ENCODE measurements at regions not wholly inside any gene's neighbourhood (a gene's known extent, or its start where the extent isn't known, plus 50 kb on each side); places are given as distances from the start of the nearest gene placed in this dataset.

- no peak for DNase-seq (ENCODE audit: low spot score)
- H3K9me3 ChIP-seq (replicated peaks in 1 of 2; ENCODE audit: control insufficient read depth in 2 of 2, insufficient read depth in 1 of 2, low read depth in 1 of 2, low read length in 2 of 2) = no peaks in the 10 kb centered on the region
These were observed 70.3 kb upstream of the NANOS1 start for GRCh38 chr10:118958984-118959925.

DNA sequence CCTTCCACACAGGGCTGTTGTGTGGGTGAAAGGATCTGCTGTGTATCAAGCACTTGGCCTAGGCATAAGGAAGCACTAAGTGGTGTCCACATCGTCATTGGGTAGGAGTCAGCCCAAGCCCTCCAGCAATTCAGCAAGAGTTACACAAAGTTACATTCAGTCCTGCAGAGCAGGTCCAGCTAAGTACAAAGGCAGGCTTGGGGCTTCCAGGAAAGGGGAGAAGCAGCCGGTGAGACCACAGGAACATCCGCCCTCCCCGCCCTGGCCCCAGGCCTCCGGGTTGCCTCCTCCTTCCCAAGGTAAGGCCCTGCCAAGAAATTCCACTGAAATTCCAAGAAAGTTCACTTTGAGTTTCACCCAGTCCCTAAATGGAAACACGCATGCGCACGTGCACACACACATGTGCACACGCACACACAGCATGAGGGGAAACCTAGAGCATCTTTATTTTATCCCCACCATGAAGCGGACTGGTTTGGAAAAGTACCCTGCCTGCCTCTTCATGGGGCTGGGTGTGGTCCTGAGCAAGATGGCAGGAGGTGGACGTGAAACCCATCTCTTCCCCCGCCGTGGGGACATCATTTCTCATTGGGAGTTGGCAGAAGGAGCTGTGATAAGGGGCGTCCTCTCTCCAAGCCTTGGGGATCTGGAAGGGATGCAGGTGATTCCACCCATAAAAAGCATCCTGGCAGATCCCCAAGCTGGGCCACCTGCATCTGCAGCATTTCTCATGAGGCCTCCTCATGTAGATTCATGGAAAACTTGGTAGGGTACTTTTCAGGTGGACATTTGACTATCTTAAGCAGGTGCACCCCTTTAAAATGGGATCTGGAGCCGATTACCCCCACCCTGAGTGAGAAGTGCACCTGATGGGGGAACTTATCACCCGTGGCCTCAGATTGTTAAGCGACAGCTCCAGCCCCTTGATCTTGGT, 69.1 kb upstream of the NANOS1 start:
- H2AK5ac ChIP-seq (ENCODE audit: low read depth, low read length) = peak overlapping the region; percentile 67
- WGBS, 2 donors (ENCODE audit: extremely low coverage in 2 of 2, insufficient read length in 2 of 2, insufficient replicate concordance in 1 of 2) = no CpG with 5 or more reads among the region's 17 CpGs
- no peak overlapping the region for H3K14ac ChIP-seq (ENCODE audit: low read length)

More at GRCh38 chr10:118958984-118959925, 70.3 kb upstream of the NANOS1 start:
- no peaks in the 10 kb centered on the region for H3K79me1 ChIP-seq (ENCODE audit: low read depth, low read length)
- H3K4ac ChIP-seq (ENCODE audit: low read length) = peak overlapping the region; percentile 69
- no peak overlapping the region for H3K14ac ChIP-seq (ENCODE audit: low read length)
- no peak overlapping the region for H2AFZ ChIP-seq (ENCODE audit: low read length)
- no peak overlapping the region for H2BK120ac ChIP-seq (ENCODE audit: low read depth, low read length)
- no peaks in the 10 kb centered on the region for H3K27me3 ChIP-seq (ENCODE audit: control insufficient read depth in 3 of 3, insufficient read depth in 3 of 3, low read depth in 1 of 3, low read length in 3 of 3)
- peaks cover 0 to 7% of the 10 kb centered on the region in 2 donors for H3K4me1 ChIP-seq (ENCODE audit: control insufficient read depth in 2 of 2, insufficient read depth in 1 of 2, low read depth in 1 of 2, low read length in 2 of 2)
- no peak overlapping the region for H3K4me3 ChIP-seq (ENCODE audit: low read length in 2 of 2)
- H2BK5ac ChIP-seq (ENCODE audit: low read length) = no peak overlapping the region
- no peak overlapping the region for H2BK15ac ChIP-seq (ENCODE audit: low read length)
- H2BK12ac ChIP-seq (ENCODE audit: low read length) = peak overlapping the region; percentile 23
- H3K23ac ChIP-seq (ENCODE audit: low read depth, low read length, poor library complexity) = no peak overlapping the region
- no peak overlapping the region for H4K91ac ChIP-seq (ENCODE audit: low read depth, low read length, poor library complexity)
- H4K8ac ChIP-seq (ENCODE audit: low read depth, low read length) = no peak overlapping the region
- H3K18ac ChIP-seq (ENCODE audit: low read length) = peak overlapping the region; percentile 45
- H3K4me2 ChIP-seq (ENCODE audit: insufficient read depth, low read length, poor library complexity, severe bottlenecking) = no peak overlapping the region
- H3K36me3 ChIP-seq (replicated peaks in 1 of 2; ENCODE audit: control insufficient read depth in 2 of 2, insufficient read depth in 2 of 2, low read length in 2 of 2) = no peaks in the 10 kb centered on the region
- H3K9ac ChIP-seq (ENCODE audit: low read depth, low read length, poor library complexity) = no peak overlapping the region
- no CpG with 5 or more reads among the region's 10 CpGs for WGBS, 2 donors (ENCODE audit: extremely low coverage in 2 of 2, insufficient read length in 2 of 2, insufficient replicate concordance in 1 of 2)
- no peak overlapping the region for H3K27ac ChIP-seq (replicated peaks; ENCODE audit: low read length)
- no peak overlapping the region for H2AK5ac ChIP-seq (ENCODE audit: low read depth, low read length)

GRCh38 chr10:118961436-118961835, 68.1 kb upstream of the NANOS1 start:
- Histone ChIP-seq H2BK120ac (ENCODE audit: low read depth, low read length) (no peak overlapping the region), H2BK12ac (ENCODE audit: low read length) (no peak overlapping the region), H3K18ac (ENCODE audit: low read length) (no peak overlapping the region), H3K4me3 (ENCODE audit: low read length in 2 of 2) (no peak overlapping the region), H3K27me3 (ENCODE audit: control insufficient read depth in 3 of 3, insufficient read depth in 3 of 3, low read depth in 1 of 3, low read length in 3 of 3) (peaks cover 0 to 9% (median 0%) of the 10 kb centered on the region in 3 experiments), H3K4ac (ENCODE audit: low read length) (no peak overlapping the region), H2BK15ac (ENCODE audit: low read length) (no peak overlapping the region), H2AFZ (ENCODE audit: low read length) (no peak overlapping the region), H3K36me3 (replicated peaks in 1 of 2; ENCODE audit: control insufficient read depth in 2 of 2, insufficient read depth in 2 of 2, low read length in 2 of 2) (no peaks in the 10 kb centered on the region), H3K79me1 (ENCODE audit: low read depth, low read length) (no peaks in the 10 kb centered on the region), H2AK5ac (ENCODE audit: low read depth, low read length) (no peak overlapping the region), H4K91ac (ENCODE audit: low read depth, low read length, poor library complexity) (no peak overlapping the region), H3K4me1 (ENCODE audit: control insufficient read depth in 2 of 2, insufficient read depth in 1 of 2, low read depth in 1 of 2, low read length in 2 of 2) (peaks cover 0 to 14% of the 10 kb centered on the region in 2 donors), H3K23ac (ENCODE audit: low read depth, low read length, poor library complexity) (no peak overlapping the region), H3K14ac (ENCODE audit: low read length) (no peak overlapping the region), H4K8ac (ENCODE audit: low read depth, low read length) (no peak overlapping the region), H3K27ac (replicated peaks; ENCODE audit: low read length) (no peak overlapping the region), H2BK5ac (ENCODE audit: low read length) (no peak overlapping the region), H3K9me3 (replicated peaks in 1 of 2; ENCODE audit: control insufficient read depth in 2 of 2, insufficient read depth in 1 of 2, low read depth in 1 of 2, low read length in 2 of 2) (no peaks in the 10 kb centered on the region), H3K4me2 (ENCODE audit: insufficient read depth, low read length, poor library complexity, severe bottlenecking) (no peak overlapping the region), H3K9ac (ENCODE audit: low read depth, low read length, poor library complexity) (no peak overlapping the region)
- no peak for DNase-seq (ENCODE audit: low spot score)
- no CpG with 5 or more reads among the region's 7 CpGs for WGBS, 2 donors (ENCODE audit: extremely low coverage in 2 of 2, insufficient read length in 2 of 2, insufficient replicate concordance in 1 of 2)

More for the DNA sequence above, 69.1 kb upstream of the NANOS1 start:
- Histone ChIP-seq H4K91ac (ENCODE audit: low read depth, low read length, poor library complexity) (no peak overlapping the region), H3K4me3 (ENCODE audit: low read length in 2 of 2) (no peak overlapping the region), H2BK5ac (ENCODE audit: low read length) (no peak overlapping the region), H2BK15ac (ENCODE audit: low read length) (no peak overlapping the region), H2BK120ac (ENCODE audit: low read depth, low read length) (no peak overlapping the region), H3K27me3 (ENCODE audit: control insufficient read depth in 3 of 3, insufficient read depth in 3 of 3, low read depth in 1 of 3, low read length in 3 of 3) (peaks cover 0 to 3% (median 0%) of the 10 kb centered on the region in 3 experiments), H3K4ac (ENCODE audit: low read length) (no peak overlapping the region), H3K79me1 (ENCODE audit: low read depth, low read length) (no peaks in the 10 kb centered on the region), H3K4me1 (ENCODE audit: control insufficient read depth in 2 of 2, insufficient read depth in 1 of 2, low read depth in 1 of 2, low read length in 2 of 2) (peaks cover 0 to 9% of the 10 kb centered on the region in 2 donors), H3K9me3 (replicated peaks in 1 of 2; ENCODE audit: control insufficient read depth in 2 of 2, insufficient read depth in 1 of 2, low read depth in 1 of 2, low read length in 2 of 2) (no peaks in the 10 kb centered on the region), H3K23ac (ENCODE audit: low read depth, low read length, poor library complexity) (no peak overlapping the region), H3K36me3 (replicated peaks in 1 of 2; ENCODE audit: control insufficient read depth in 2 of 2, insufficient read depth in 2 of 2, low read length in 2 of 2) (no peaks in the 10 kb centered on the region), H3K4me2 (ENCODE audit: insufficient read depth, low read length, poor library complexity, severe bottlenecking) (no peak overlapping the region), H3K18ac (ENCODE audit: low read length) (no peak overlapping the region), H2BK12ac (ENCODE audit: low read length) (no peak overlapping the region), H3K9ac (ENCODE audit: low read depth, low read length, poor library complexity) (no peak overlapping the region), H2AFZ (ENCODE audit: low read length) (no peak overlapping the region), H4K8ac (ENCODE audit: low read depth, low read length) (no peak overlapping the region), H3K27ac (replicated peaks; ENCODE audit: low read length) (no peak overlapping the region)
- DNase-seq (ENCODE audit: low spot score) = no peak
